ENCODE measurements at regions not wholly inside any gene's neighbourhood (a gene's known extent, or its start where the extent isn't known, plus 50 kb on each side); places are given as distances from the start of the nearest gene placed in this dataset.

DNA sequence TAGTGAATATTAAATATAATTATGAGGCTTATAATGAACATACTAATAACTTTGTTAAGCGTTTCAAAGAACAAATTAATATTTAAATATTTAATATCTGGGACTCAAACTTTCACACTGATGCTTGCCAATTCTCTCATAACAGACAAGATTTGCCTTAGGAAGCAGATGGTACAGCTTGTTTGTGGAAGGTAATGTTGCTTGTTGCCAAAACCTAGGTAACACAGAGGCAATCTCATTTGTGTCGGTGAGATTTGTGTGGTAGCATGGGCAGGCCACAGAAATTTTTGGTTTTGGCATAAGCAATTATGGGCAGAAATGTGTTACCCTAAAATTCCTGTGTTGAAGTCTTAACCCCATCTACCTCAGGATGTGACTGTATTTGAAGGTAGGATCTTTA lies 114.9 kb upstream of the AFF2 start:
- TF ChIP-seq, protein P1, sequence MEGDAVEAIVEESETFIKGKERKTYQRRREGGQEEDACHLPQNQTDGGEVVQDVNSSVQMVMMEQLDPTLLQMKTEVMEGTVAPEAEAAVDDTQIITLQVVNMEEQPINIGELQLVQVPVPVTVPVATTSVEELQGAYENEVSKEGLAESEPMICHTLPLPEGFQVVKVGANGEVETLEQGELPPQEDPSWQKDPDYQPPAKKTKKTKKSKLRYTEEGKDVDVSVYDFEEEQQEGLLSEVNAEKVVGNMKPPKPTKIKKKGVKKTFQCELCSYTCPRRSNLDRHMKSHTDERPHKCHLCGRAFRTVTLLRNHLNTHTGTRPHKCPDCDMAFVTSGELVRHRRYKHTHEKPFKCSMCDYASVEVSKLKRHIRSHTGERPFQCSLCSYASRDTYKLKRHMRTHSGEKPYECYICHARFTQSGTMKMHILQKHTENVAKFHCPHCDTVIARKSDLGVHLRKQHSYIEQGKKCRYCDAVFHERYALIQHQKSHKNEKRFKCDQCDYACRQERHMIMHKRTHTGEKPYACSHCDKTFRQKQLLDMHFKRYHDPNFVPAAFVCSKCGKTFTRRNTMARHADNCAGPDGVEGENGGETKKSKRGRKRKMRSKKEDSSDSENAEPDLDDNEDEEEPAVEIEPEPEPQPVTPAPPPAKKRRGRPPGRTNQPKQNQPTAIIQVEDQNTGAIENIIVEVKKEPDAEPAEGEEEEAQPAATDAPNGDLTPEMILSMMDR (IDR thresholded peaks at IDR 0.05) = no peak
- Histone ChIP-seq H3K4me1 (no peaks in the 10 kb centered on the region), H3K27me3 (no peaks in the 10 kb centered on the region), H3K36me3 (no peaks in the 10 kb centered on the region), H3K27ac (no peak overlapping the region), H3K4me3 (no peak overlapping the region), H3K9me3 (no peaks in the 10 kb centered on the region)
- DNase-seq (no peak), ATAC-seq (no peak)
- intact Hi-C loops (cut with DNase I) = no loop called here

DNA sequence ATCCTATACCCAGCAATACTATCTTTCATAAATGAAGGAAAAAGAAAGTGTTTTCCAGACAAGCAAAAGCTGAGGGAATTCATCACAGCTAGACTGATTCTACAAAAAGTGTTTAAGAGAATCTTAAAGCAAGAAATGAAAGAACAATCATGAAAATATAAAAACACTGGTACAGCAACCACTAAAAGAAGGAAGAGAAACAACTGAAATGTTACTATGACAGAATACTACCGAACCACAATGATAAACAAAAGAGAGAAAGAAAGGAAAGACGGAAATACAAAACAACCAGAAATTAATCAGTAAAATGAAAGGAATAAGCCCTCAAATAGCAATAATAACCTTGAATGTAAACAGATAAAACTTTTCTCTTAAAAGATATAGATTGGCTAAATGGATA lies 110.8 kb upstream of the AFF2 start:
- Histone ChIP-seq H3K4me1 (no peaks in the 10 kb centered on the region), H3K9me3 (no peaks in the 10 kb centered on the region), H3K4me3 (no peak overlapping the region), H3K27me3 (no peaks in the 10 kb centered on the region), H3K27ac (no peak overlapping the region), H3K36me3 (no peaks in the 10 kb centered on the region)
- TF ChIP-seq, protein P1 (IDR thresholded peaks at IDR 0.05) = no peak
- ATAC-seq = no peak
- intact Hi-C loops (cut with DNase I) = no loop called here
- DNase-seq = no peak

DNA sequence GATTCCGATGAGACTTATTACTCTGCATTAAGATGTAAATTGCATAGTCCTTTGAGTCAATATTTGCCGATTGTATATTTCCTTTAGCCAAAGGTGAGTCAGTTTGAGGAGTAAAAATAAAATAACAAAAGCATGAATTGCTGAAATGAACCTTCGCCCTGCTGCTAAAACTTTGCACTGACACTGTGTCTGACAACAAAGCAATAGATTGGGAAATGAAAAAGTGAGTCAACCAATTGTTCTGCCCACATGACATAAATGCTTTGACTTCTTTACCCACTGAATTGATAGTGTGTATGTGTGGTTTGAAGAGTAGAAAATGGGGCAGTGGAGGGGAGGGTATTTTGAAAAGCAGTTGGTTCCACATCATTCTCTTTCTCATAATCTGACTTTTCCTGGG lies 88.4 kb upstream of the AFF2 start:
- Histone ChIP-seq H3K4me1 (no peaks in the 10 kb centered on the region), H3K27me3 (no peaks in the 10 kb centered on the region), H3K9me3 (no peaks in the 10 kb centered on the region), H3K4me3 (no peak overlapping the region), H3K27ac (no peak overlapping the region), H3K36me3 (no peaks in the 10 kb centered on the region)
- DNase-seq = no peak
- intact Hi-C loops (cut with DNase I) = no loop called here
- TF ChIP-seq, protein P1 (IDR thresholded peaks at IDR 0.05) = no peak
- ATAC-seq = no peak

DNA sequence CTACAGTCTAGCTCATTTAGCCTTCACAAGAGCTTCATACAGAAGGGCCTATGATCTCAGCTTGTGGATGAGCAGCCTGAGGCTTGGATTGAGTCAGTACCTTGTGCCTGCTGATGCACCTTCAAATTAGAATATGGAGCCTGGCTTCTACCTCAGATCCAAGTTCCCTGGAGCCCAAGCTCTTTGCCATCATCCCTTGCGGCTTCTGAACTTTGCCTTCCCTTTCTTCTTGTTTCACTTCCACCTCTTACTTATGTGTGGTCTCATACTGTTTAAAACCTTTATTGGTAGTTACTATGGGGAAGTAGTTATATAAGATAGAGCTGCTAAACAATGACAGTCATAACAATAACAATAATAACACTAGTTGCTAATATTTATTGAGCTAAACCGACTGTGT lies 84.3 kb upstream of the AFF2 start:
- Histone ChIP-seq H3K4me3 (no peak overlapping the region), H3K4me1 (no peaks in the 10 kb centered on the region), H3K36me3 (no peaks in the 10 kb centered on the region), H3K27ac (no peak overlapping the region), H3K27me3 (no peaks in the 10 kb centered on the region), H3K9me3 (no peaks in the 10 kb centered on the region)
- intact Hi-C loops (cut with DNase I) = no loop called here
- DNase-seq = no peak
- TF ChIP-seq, protein P1 (IDR thresholded peaks at IDR 0.05) = no peak
- ATAC-seq = no peak

DNA sequence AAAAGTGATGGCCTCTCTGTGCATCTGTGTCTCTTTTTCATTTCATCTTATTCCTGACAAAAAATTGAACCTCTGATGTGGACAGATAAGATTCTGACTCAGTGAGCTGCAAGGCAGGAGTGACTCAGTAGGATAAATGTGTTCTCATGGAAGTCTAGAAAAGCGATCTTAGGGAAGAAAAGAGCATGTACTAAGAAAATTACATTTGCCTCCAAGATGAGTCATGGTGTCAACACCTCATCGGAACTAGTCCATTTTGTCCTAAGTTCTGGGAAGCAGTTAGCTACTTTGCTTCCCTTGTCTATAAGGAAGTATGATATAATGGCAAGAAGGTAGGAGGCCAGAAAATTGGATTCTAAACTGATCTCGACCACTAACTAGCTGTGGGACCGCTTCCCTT lies 83.5 kb upstream of the AFF2 start:
- H3K27ac ChIP-seq = no peak overlapping the region
- no peak for ATAC-seq
- TF ChIP-seq, protein P1 (IDR thresholded peaks at IDR 0.05) = no peak
- intact Hi-C loops (cut with DNase I) = no loop called here
- H3K9me3 ChIP-seq = no peaks in the 10 kb centered on the region
- no peak overlapping the region for H3K4me3 ChIP-seq
- H3K36me3 ChIP-seq = no peaks in the 10 kb centered on the region
- no peak for DNase-seq
- no peaks in the 10 kb centered on the region for H3K4me1 ChIP-seq
- no peaks in the 10 kb centered on the region for H3K27me3 ChIP-seq

Measured in left lung (tissue), 4 donors.